GM18505 (cell line): ENCODE measurements at regions not wholly inside any gene's neighbourhood (a gene's known extent, or its start where the extent isn't known, plus 50 kb on each side); places are given as distances from the start of the nearest gene placed in this dataset.
A peak's percentile ranks its signal among the peaks of the same experiment; 100 is the strongest.

Source experiments
- ATAC-seq: cut with Tn5 transposase; IDR thresholded peaks from one replicate; pipeline ENCODE4 v1.9.1; 2021; ENCODE audit not compliant: unreplicated experiment
- POLR2A ChIP-seq: IDR thresholded peaks from 4 replicates; pipeline ENCODE4 v1.6.1; 2011; ENCODE audit warnings: borderline replicate concordance; ENCODE audit not compliant: insufficient read depth, insufficient read length; ENCODE audit errors: extremely low read depth

DNA sequence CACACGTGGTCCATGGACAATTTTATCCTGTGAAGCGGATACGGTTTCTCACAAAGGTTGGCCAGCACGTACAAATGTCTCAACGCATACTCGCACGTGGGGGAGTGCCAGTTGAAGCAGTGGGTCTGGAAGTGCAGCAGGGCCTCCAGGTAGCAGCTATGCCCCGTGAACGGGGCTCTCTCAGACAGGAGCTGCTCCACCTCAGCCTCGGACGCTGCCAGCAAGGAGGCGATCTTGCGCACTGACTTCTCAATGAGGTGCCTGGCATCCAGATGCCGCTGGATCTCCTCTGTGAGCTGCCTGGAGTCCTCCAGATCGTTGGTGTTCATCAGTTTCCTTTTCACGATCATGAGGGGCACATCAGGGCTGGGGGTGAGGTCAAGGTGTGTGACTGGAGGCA is 2272.0 kb downstream of the PCDH9 start:
- ATAC-seq = no peak
- no peak for TF ChIP-seq POLR2A

DNA sequence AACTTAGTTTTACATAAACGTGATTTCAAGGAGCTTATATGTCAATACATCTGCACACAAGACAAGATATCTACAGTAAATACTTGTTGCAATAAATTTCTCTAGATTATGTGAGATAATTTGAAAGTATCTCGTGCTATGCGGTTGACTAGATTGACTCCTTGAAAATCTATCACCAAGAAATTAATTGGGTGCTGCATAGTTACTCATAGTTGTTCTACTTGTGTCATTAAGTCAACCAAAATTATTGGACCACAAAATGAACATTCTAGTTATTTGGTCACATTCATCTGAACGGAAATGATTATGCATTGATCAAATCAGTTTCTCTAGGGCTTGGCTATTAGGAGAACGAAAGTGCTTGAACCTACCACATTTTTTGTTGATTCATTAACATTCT is 2291.5 kb downstream of the PCDH9 start:
- no peak for TF ChIP-seq POLR2A

DNA sequence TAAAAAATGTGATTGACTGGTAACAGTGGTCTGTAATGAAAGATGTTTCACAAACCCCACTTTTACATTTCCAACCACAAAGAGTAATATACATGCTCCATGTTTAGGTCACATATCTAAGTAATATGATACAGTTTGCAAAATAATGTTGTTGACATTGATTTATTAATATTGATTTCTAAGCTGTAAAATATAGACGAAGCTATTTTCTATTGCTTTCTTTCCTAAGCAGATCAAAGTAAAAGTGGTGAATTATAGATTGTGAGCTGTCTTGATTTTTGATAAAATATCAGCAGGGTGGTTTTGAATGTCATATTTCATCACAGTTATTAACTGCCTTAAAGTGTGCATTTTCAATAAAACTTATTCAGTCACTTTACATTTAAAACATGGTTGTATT is 2292.8 kb downstream of the PCDH9 start:
- no peak for TF ChIP-seq POLR2A
- ATAC-seq = no peak

More for the DNA sequence above, 2291.5 kb downstream of the PCDH9 start:
- ATAC-seq = no peak

DNA sequence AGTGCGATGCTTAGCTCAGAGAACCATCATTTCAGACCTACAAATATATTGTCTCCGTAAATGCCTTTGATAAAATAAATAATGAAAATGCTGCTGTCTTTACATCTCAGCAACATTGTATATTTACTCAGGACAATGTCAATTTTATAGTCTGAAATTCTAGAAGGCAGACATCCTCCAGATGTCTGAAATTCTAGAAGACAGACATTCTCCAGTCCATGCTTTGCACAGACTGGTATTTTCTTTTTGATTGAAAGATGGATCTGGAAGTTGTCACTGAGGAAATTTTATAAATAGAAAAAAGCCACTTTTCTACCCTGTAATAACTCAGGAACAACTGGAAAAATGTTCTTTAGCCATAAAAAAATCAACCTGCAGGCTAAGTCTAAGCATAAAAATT is 2293.3 kb downstream of the PCDH9 start:
- no peak for ATAC-seq
- TF ChIP-seq POLR2A = no peak

DNA sequence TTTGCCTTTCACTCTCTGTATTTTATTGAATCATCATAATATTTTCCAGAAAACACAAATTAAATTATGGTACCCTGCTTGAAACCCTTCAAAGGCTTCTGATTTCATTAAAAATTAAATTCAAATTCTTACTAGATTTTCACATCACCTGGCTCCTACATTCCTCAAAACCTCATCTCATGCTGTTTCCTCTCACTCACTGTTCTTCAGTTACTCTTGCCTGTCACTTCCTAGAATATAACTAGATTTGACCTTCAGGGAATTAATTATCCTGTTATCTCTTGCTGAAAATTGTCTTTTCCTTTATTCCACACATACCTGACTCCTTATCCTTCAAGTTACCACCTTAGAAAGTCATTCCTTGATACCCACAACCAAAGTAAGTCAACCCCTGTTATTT is 2294.7 kb downstream of the PCDH9 start:
- TF ChIP-seq POLR2A = no peak
- ATAC-seq = no peak

DNA sequence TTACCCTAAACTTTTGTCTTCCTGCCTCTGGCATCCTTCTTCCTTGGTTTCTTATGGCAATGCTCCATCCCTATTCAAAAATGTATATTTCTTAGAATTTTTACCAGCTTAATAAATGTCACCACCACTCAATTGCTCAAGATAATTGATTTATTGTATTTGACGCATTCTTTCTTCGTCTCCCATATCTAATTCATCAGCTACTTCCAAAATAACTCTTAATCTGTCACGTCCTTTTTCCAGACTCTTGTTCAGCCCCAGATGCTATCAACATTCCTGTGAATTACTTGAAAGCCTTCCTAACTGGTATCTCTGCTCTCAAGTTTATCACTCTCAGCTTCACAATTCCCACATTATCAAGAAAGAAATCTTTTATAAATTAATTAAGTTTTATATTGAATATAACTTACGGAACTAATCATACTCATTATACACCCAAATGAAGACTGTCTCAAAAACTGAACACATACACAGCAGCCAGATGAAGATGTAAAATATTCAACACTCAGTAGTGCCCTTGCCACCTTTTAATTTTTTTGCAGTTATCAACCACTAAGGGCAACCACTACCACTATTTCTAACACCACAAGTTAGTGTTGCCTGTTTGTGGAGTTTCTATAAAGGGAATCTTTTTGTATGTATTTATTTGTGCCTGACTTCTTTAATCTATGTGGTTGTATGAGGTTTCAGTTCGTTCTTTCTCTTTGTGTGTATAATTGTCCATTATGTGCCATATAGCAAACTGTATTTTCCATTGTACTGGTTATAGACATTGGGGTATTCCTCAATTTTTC is 2295.4 kb downstream of the PCDH9 start:
- ATAC-seq = no peak
- TF ChIP-seq POLR2A = no peak

DNA sequence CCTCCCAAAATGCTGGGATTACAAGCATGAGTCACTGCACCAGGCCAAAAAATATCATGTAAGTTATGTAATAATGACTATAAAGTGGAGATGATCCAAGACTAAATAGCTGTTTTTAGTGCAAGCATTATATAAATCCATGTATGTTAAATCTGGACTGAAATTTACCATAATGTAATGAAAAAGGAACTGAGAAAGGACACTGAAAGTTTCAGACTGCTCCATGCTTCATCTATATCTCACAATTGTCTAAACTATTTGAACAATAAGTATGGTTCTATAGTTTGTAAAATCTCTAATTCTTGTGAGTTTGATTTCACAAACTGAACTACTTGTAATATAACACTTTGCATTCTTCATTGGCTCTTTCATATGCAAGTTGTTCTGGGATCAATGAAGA is 2299.5 kb downstream of the PCDH9 start:
- no peak for ATAC-seq
- TF ChIP-seq POLR2A = no peak

DNA sequence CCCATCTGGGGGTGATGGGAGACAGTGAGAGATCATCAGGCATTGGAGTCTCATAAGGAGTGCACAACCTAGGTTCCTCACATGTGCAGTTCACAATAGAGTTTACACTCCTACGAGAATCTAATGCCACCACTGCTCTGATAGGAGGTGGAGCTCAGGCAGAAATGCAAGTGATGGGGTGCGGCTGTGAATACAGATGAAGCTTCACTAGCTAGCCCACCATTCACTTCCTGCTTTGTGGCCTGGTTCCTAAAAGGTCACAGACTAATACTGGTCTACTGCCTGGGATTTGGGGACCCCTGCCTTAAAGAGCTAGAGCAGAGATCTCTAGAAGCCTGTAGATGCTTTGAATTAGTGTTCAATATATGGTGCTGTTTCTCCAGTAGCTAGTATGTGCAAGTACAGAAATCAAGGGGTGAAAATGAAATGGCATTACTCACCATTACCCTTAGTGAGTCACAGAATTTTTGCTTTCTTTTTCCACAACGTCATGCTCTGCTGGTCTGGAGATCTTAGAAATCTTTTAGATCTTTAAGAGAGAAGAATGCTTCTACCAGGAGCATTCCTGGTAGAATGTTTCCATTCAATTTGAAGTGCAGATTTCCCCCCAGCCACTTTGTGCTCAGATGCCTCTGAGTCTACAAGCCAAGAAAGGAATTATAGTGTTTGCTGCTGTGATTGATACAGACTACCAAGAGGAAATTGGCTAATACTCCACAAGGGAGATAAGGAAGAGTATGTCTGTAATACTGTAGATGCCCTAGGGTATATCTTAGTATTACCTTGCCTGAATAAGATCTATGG is 2301.2 kb downstream of the PCDH9 start:
- peak; percentile 74 for ATAC-seq
- TF ChIP-seq POLR2A = no peak

DNA sequence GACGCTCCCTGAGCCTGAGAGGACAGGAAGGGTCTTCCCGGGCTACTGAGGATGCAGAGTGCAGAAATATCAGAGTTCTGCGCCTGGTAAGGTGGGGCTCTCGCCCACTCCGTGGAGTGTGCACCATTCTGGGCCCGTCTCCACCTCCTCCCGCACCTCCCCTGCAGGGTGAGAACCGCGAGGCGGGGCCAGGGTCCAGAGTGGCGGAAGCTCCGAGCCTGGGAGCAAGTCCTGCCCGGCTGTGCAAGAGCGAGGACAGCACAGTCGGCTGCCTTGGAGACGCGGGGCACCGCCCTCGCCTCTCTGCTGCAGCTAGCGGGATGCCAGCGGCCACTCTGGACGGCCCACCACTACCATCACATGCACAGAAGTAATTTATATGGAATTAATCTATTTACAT is 2304.4 kb downstream of the PCDH9 start:
- TF ChIP-seq POLR2A = no peak
- no peak for ATAC-seq

DNA sequence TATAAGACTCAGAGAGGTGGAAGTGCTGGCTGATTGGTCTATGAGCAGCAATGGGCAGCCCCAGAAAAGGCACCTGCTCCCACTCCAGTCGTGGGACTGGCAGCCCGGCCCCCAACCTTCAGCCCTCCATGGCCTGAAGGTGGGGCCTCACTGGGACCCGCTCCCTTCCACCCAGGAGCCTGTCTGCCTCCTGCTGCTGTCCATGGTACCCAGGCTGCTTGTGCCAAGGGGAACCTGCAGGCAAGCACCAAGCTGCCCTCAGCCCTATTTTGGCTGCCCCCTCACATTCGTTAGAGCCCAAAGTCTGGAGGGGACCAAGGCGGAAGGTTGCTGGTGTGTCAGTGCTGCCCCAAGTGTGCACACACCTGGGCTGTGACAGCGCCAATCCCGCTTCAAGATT is 2304.9 kb downstream of the PCDH9 start:
- no peak for TF ChIP-seq POLR2A
- no peak for ATAC-seq

DNA sequence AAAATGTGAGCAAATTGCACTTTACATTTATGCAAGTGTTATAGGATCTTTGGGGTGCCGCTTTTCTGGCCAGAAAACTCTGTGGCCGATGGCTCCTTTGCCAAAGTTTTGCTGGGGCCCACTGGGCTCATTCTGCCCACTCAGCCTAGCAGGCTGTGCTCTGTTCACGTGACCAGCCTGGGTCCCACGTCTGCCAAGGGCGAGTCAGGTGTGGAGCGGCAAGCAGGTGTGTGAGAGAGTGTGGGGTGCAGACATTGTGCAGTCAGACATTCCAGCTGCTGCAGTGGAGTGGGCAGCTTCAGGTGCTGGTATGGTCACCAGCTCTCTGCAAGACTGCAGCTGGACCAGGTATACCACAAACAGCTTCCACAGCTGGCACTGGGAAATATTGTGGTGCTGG is 2305.7 kb downstream of the PCDH9 start:
- TF ChIP-seq POLR2A = no peak
- no peak for ATAC-seq

DNA sequence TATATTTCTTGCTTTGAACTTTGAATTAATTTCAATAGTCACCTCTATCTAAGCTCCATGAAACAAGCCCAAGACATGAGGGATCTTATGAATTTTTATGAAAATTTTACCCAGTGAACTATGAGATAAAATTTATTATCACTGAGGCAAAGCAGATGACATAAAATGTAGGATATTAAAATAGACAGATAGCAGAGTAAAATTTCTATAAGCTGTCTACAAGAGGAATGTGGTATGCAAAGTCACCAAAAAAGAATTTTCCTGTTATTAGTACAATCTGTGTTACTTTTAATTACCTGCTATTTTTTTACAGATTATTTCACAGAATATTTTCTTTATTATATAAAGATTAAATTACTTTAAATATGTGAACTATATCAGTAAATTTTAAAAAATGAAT is 2312.6 kb downstream of the PCDH9 start:
- no peak for ATAC-seq
- TF ChIP-seq POLR2A = no peak

DNA sequence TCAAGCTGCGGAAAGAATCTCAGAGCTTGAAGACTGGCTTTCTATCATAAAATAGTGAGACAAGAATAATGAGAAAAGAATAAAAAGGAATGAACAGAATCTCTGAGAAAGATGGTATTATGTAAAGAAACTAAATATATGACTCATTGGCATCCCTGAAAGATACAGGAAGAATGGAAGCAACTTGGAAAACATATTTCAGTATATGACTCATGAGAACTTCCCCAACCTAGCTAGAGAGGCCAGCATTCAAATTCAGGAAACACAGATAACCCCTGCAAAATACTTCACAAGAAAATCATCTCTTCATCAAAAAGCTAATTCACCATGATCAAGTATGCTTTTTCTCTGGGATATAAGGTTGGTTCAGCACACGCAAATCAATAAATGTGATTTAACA is 2318.0 kb downstream of the PCDH9 start:
- TF ChIP-seq POLR2A = no peak
- ATAC-seq = no peak

DNA sequence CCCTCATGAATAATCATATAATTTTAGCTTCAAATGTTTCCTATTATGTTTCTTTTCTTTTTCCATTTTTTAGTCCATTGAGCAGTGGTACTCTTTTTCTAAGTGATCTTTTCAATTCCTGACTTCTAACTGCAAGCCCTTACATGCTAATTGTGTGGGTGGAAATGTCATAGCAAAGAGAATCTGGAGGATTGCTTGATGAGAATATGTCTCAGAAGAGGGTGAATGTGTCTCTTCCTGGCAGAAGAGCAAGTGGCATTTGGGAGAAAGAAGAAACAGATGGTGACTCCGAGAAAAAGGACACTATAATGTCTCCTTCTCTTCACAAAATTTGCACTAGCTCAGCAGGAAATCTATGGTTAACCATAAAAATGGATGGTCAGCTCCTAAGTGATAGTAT is 2320.0 kb downstream of the PCDH9 start:
- no peak for TF ChIP-seq POLR2A
- no peak for ATAC-seq

DNA sequence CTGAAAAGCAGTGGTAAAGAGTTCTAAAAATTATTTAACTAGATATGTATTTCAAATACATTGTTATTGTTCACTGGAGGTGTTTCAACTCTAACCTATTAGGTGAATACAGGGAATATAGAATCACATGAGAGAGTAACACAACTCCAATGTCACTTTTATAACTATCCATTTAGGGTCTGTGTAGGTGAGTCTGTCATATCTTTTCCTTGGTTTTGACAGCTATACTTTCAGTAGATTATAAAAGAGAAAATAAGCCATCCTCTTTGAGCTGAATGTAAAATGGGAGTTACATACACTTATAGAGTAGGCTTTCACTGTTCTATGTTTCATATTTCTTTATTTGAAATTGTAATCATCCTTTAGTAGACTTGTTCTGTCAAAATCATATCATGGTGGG is 2321.0 kb downstream of the PCDH9 start:
- no peak for ATAC-seq
- TF ChIP-seq POLR2A = no peak

DNA sequence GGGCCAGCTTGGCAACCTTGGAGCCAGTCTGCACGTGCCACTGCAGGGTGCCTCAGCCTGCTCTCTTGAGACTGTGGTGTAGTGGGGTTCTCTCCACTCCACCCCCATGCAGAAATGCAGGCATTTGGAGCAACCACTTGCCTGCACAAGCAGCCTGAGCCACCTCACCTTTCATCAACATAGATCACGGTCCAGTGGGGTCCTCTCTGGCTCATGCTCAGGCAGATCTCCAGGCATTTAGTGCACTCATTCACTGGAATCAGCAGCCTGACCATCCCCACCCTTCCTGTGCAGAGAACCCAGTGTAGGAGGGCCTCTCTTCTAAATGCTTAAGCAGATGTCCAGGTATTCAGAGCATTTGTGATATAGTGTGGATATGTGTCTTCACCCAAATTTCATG is 2330.1 kb downstream of the PCDH9 start:
- TF ChIP-seq POLR2A = no peak
- no peak for ATAC-seq
